K562 (cell line): ENCODE measurements at regions not wholly inside any gene's neighbourhood (a gene's known extent, or its start where the extent isn't known, plus 50 kb on each side); places are given as distances from the start of the nearest gene placed in this dataset.
A peak's percentile ranks its signal among the peaks of the same experiment; 100 is the strongest.

ENCODE experiments used
- ATAC-seq: fragments of 200-7000 bp; cut with Tn5 transposase; 3 replicates; pipeline ENCODE4 v1.9.1; 2020; ENCODE audit warnings: moderate library complexity
- BruUV-seq: library from RNA; stranded (reverse); fragments of 400-500 nt; replicated peaks from 2 replicates; lab custom pipeline; 2021; lab: Mats Ljungman, UMichigan
- CTCF ChIA-PET: fragments of 300-600 bp; formaldehyde crosslinking; extraction: SDS; loops from one replicate; lab custom pipeline; 2021; ENCODE audit warnings: low intra/inter-chr PET ratio; lab: Yijun Ruan, JAX
- POLR2A ChIA-PET: fragments of 300-600, 350-650 bp; sonication (Branson Sonifier 250); formaldehyde crosslinking; extraction: SDS; loops from one replicate; lab custom pipeline; 2021; ENCODE audit warnings: antibody characterized with exemption, inconsistent platforms; lab: Yijun Ruan, JAX
- DNase-seq, 4 experiments: peaks; one replicate each; pipeline versions ENCODE4 v3.0.0 to v3.0.0-alpha.2; 2011 to 2018; ENCODE audit warnings: low spot score in 3 of 4, mixed read lengths in 3 of 4; ENCODE audit errors: extremely low read depth in 1 of 4
- FAIRE-seq: peaks from 2 replicates; lab custom pipeline; 2011; peaks lifted over from hg19 to GRCh38; lab: Jason Lieb, UNC
- H2AFZ ChIP-seq: 2 replicates; pipeline ENCODE4 v1.6.0; 2011; ENCODE audit warnings: low read depth, low read length, control low read depth, inconsistent platforms
- H3K27ac ChIP-seq: fragments of 200-600 bp; 3 replicates; pipeline ENCODE4 v1.8.0; 2011; ENCODE audit warnings: low read depth, mild to moderate bottlenecking, control low read depth, inconsistent platforms, low read length, moderate library complexity, mixed read lengths; ENCODE audit errors: extremely low read depth
- H3K27me3 ChIP-seq, 2 experiments: fragments of 300-600 bp in 1 of 2; 2 replicates in 1 of 2; 3 replicates in 1 of 2; pipeline versions ENCODE4 v1.6.0 to v1.8.0; 2011; ENCODE audit warnings: inconsistent platforms in 2 of 2, low read length in 2 of 2, mild to moderate bottlenecking in 1 of 2, mixed read lengths in 1 of 2, moderate library complexity in 1 of 2; ENCODE audit not compliant: control insufficient read depth in 2 of 2, insufficient read depth in 2 of 2
- H3K36me3 ChIP-seq: fragments of 300-600 bp; 3 replicates; pipeline ENCODE4 v1.8.0; 2011; ENCODE audit warnings: mild to moderate bottlenecking, low read length, inconsistent platforms; ENCODE audit not compliant: control insufficient read depth, insufficient read depth
- H3K4me1 ChIP-seq, 2 experiments: fragments of 200-600 bp in 1 of 2; replicated peaks in 1 of 2; 2 replicates in 1 of 2; 3 replicates in 1 of 2; pipeline versions ENCODE4 v1.5.1 to v1.8.0; 2011; ENCODE audit warnings: inconsistent platforms in 2 of 2, low read length in 2 of 2, mild to moderate bottlenecking in 1 of 2, mixed read lengths in 1 of 2, moderate library complexity in 1 of 2; ENCODE audit not compliant: control insufficient read depth in 2 of 2, insufficient read depth in 2 of 2
- H3K4me2 ChIP-seq: 2 replicates; pipeline ENCODE4 v1.6.1; 2011; ENCODE audit warnings: low read length, control low read depth, inconsistent platforms, mixed read lengths; ENCODE audit not compliant: insufficient read depth
- H3K4me3 ChIP-seq: fragments of 200-600 bp; sonication (generic), shearing (Covaris generic); 2 replicates; pipeline ENCODE4 v1.5.1; 2016; ENCODE audit warnings: control low read depth, inconsistent platforms
- H3K79me2 ChIP-seq: fragments of 200-600 bp; 3 replicates; pipeline ENCODE4 v1.8.0; 2011; ENCODE audit warnings: low read length, inconsistent platforms; ENCODE audit not compliant: control insufficient read depth, insufficient read depth
- H3K9ac ChIP-seq, 2 experiments: 2 replicates each; pipeline versions ENCODE4 v1.6.0 to v1.6.1; 2011; ENCODE audit warnings: low read depth in 2 of 2, low read length in 2 of 2, control low read depth in 1 of 2, inconsistent platforms in 1 of 2, mild to moderate bottlenecking in 1 of 2, mixed read lengths in 1 of 2; ENCODE audit not compliant: insufficient read depth in 1 of 2
- H3K9me1 ChIP-seq: one replicate; pipeline ENCODE4 v1.6.0; 2011; ENCODE audit warnings: inconsistent platforms, mild to moderate bottlenecking, low read length, moderate library complexity; ENCODE audit not compliant: control insufficient read depth, insufficient read depth
- H3K9me3 ChIP-seq: replicated peaks from 2 replicates; pipeline ENCODE4 v1.5.1; 2011; ENCODE audit warnings: low read depth, low read length, inconsistent platforms; ENCODE audit not compliant: control insufficient read depth, insufficient read depth
- H4K20me1 ChIP-seq: replicated peaks from 2 replicates; pipeline ENCODE4 v1.6.1; 2011; ENCODE audit warnings: low read length, inconsistent platforms, mixed read lengths; ENCODE audit not compliant: control insufficient read depth, insufficient read depth
- BCL6 ChIP-seq: fragments of 250-450 bp; sonication (Bioruptor Pico); IDR thresholded peaks from 2 replicates; pipeline ENCODE4 v1.4.0; 2020
- C11orf30 ChIP-seq: fragments of 450-650 bp; IDR thresholded peaks from 2 replicates; pipeline ENCODE4 v1.6.1; 2016; ENCODE audit warnings: low read depth, mild to moderate bottlenecking
- DNMT1 ChIP-seq: fragments of 450-650 bp; IDR thresholded peaks from 2 replicates; pipeline ENCODE4 v1.6.1; 2016; ENCODE audit warnings: antibody characterized with exemption, mild to moderate bottlenecking
- MAFF ChIP-seq: IDR thresholded peaks from 2 replicates; pipeline ENCODE4 v1.6.1; 2012; ENCODE audit warnings: low read length, improper control_type of control experiment
- MAFG ChIP-seq: fragments of 450-650 bp; conservative IDR thresholded peaks from 2 replicates; pipeline ENCODE4 v1.6.1; 2016; ENCODE audit warnings: missing genetic modification characterization, missing compliant biosample characterization
- NR4A1 ChIP-seq, 2 experiments: fragments of 250-450 bp in 1 of 2; fragments of 450-650 bp in 1 of 2; sonication (Bioruptor Pico) in 1 of 2; IDR thresholded peaks; 2 replicates each; pipeline versions ENCODE4 v1.4.0 to v1.6.1; 2016 to 2020; ENCODE audit warnings: mild to moderate bottlenecking in 2 of 2, missing compliant biosample characterization in 1 of 2, missing genetic modification characterization in 1 of 2, moderate library complexity in 1 of 2
- NUFIP1 ChIP-seq: fragments of 450-650 bp; IDR thresholded peaks from 2 replicates; pipeline ENCODE4 v1.6.1; 2018; ENCODE audit not compliant: partially characterized antibody
- POLR2A ChIP-seq: fragments of 450-650 bp; conservative IDR thresholded peaks from 2 replicates; pipeline ENCODE4 v1.6.1; 2016
- SMAD2 ChIP-seq: fragments of 150-350 bp; IDR thresholded peaks from 2 replicates; pipeline ENCODE4 v1.6.1; 2014; ENCODE audit warnings: low read depth, mild to moderate bottlenecking, low read length
- SRSF3 ChIP-seq: fragments of 200-400 bp; formaldehyde crosslinking; IDR thresholded peaks from 2 replicates; pipeline ENCODE4 v1.6.1; 2016; ENCODE audit warnings: mild to moderate bottlenecking, low read length, moderate library complexity; ENCODE audit not compliant: insufficient read depth
- ZNF232 ChIP-seq: sonication (generic); formaldehyde crosslinking; IDR thresholded peaks from 2 replicates; pipeline ENCODE4 v1.8.0; 2022; ENCODE audit warnings: mild to moderate bottlenecking, missing genetic modification reagents
- ZNF316 ChIP-seq: fragments of 450-650 bp; IDR thresholded peaks from 2 replicates; pipeline ENCODE4 v1.6.1; 2016
- WGBS: fragments of 100-300 bp; shearing (Covaris generic); methylation state at CpG from one replicate; pipeline ENCODE4 v1.1.6; 2016; ENCODE audit warnings: low coverage, mixed read lengths; ENCODE audit not compliant: insufficient coverage; ENCODE audit errors: missing lambda C conversion rate; 5-methylcytosine and 5-hydroxymethylcytosine counted together
- in situ Hi-C: fragments of 300-500 bp; cut with MboI; formaldehyde crosslinking; loops from 4 replicates; pipeline ENCODE4 v1.15.0; 2018; ENCODE audit warnings: inconsistent platforms, mixed read lengths
- intact Hi-C: fragments of 100-400 bp; cut with micrococcal nuclease; formaldehyde crosslinking; loops from 2 replicates; pipeline ENCODE4 v1.14.2; 2022
- TF ChIP-seq, protein P1 (sequence below): sonication (generic); formaldehyde crosslinking; IDR thresholded peaks from 2 replicates; pipeline ENCODE4 v1.8.1; 2023; ENCODE audit warnings: missing genetic modification reagents, mild to moderate bottlenecking, borderline replicate concordance
- TF ChIP-seq, protein P2 (sequence below): sonication (generic); formaldehyde crosslinking; IDR thresholded peaks from 2 replicates; pipeline ENCODE4 v1.8.1; 2023; ENCODE audit warnings: mild to moderate bottlenecking, missing genetic modification reagents

DNA sequence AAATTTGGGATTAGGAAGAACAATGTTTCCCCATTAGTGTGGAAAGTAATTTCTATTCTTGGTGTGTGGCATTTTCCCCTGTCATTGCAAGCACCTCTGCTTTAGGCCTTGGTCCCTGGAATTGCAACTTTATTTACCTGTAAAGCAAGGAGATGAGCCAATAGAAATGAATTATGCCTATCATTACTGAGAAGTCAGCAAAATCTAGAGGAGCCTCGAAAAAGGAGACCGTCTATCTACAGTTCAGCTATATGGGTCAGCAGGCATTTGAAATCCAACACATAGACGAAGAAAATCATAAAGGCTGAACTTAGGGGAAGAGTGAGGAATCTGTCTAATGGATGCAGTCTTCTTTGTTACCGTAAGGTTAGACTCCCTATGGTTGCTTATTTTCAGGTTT, 161.1 kb downstream of the CCDC71L start:
- WGBS: 72% methylated on average over 4 of the region's 4 CpGs
- Histone ChIP-seq H3K27me3 (no peaks in the 10 kb centered on the region), H3K4me1 (peaks cover 6 to 25% of the 10 kb centered on the region in 2 experiments; a peak in 4 of 5 replicates), H3K4me3 (no peak overlapping the region), H3K27ac (no peak overlapping the region), H3K9me1 (no peaks in the 10 kb centered on the region), H3K4me2 (no peak overlapping the region), H2AFZ (peak overlapping the region; percentile 57), H3K79me2 (no peaks in the 10 kb centered on the region), H4K20me1 (no peaks in the 10 kb centered on the region), H3K36me3 (no peaks in the 10 kb centered on the region), H3K9ac (no peak overlapping the region), H3K9me3 (no peaks in the 10 kb centered on the region; the same call in 1 of the 2 replicates)
- ChIA-PET POLR2A (no interaction called here), CTCF (no interaction called here)
- intact Hi-C loops: no loop called here
- BruUV-seq: no TSS peak
- ATAC-seq: no peak
- no peak for FAIRE-seq
- in situ Hi-C loops: no loop called here
- TF ChIP-seq ZNF316 (peak; percentile 82), BCL6 (CRISPR knock-in tag) (no peak), C11orf30 (peak; percentile 75; the same call in 1 of the 2 replicates), DNMT1 (no peak), MAFG (tag) (peak; percentile 58), SRSF3 (no peak), POLR2A (no peak), NR4A1 (CRISPR knock-in tag; IDR thresholded peaks at IDR 0.05) (0 out of 2 replicates have a peak, but pooled peaks have one; percentile 28), NR4A1 (tag; IDR thresholded peaks at IDR 0.05) (no peak), SMAD2 (no peak), NUFIP1 (no peak), ZNF232 (CRISPR knock-in tag) (no peak), MAFF (peak; percentile 40; the same call in 1 of the 2 replicates)
- TF ChIP-seq, protein P1, sequence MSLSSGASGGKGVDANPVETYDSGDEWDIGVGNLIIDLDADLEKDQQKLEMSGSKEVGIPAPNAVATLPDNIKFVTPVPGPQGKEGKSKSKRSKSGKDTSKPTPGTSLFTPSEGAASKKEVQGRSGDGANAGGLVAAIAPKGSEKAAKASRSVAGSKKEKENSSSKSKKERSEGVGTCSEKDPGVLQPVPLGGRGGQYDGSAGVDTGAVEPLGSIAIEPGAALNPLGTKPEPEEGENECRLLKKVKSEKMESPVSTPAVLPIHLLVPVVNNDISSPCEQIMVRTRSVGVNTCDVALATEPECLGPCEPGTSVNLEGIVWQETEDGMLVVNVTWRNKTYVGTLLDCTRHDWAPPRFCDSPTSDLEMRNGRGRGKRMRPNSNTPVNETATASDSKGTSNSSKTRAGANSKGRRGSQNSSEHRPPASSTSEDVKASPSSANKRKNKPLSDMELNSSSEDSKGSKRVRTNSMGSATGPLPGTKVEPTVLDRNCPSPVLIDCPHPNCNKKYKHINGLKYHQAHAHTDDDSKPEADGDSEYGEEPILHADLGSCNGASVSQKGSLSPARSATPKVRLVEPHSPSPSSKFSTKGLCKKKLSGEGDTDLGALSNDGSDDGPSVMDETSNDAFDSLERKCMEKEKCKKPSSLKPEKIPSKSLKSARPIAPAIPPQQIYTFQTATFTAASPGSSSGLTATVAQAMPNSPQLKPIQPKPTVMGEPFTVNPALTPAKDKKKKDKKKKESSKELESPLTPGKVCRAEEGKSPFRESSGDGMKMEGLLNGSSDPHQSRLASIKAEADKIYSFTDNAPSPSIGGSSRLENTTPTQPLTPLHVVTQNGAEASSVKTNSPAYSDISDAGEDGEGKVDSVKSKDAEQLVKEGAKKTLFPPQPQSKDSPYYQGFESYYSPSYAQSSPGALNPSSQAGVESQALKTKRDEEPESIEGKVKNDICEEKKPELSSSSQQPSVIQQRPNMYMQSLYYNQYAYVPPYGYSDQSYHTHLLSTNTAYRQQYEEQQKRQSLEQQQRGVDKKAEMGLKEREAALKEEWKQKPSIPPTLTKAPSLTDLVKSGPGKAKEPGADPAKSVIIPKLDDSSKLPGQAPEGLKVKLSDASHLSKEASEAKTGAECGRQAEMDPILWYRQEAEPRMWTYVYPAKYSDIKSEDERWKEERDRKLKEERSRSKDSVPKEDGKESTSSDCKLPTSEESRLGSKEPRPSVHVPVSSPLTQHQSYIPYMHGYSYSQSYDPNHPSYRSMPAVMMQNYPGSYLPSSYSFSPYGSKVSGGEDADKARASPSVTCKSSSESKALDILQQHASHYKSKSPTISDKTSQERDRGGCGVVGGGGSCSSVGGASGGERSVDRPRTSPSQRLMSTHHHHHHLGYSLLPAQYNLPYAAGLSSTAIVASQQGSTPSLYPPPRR (CRISPR knock-in tag): no peak
- TF ChIP-seq, protein P2, sequence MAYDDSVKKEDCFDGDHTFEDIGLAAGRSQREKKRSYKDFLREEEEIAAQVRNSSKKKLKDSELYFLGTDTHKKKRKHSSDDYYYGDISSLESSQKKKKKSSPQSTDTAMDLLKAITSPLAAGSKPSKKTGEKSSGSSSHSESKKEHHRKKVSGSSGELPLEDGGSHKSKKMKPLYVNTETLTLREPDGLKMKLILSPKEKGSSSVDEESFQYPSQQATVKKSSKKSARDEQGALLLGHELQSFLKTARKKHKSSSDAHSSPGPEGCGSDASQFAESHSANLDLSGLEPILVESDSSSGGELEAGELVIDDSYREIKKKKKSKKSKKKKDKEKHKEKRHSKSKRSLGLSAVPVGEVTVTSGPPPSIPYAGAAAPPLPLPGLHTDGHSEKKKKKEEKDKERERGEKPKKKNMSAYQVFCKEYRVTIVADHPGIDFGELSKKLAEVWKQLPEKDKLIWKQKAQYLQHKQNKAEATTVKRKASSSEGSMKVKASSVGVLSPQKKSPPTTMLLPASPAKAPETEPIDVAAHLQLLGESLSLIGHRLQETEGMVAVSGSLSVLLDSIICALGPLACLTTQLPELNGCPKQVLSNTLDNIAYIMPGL (CRISPR knock-in tag): no peak
- no peak for DNase-seq
